GM12875 (cell line): ENCODE measurements at regions not wholly inside any gene's neighbourhood (a gene's known extent, or its start where the extent isn't known, plus 50 kb on each side); places are given as distances from the start of the nearest gene placed in this dataset.

Experiments
- H3K4me3 ChIP-seq: one replicate; pipeline ENCODE4 v1.5.1; 2011; ENCODE audit warnings: low read depth, low read length, control low read depth
- TF ChIP-seq, protein P1 (sequence below): IDR thresholded peaks from 2 replicates; pipeline ENCODE4 v1.5.1; 2011; ENCODE audit warnings: low read depth, mild to moderate bottlenecking, control low read depth, inconsistent platforms, low read length, moderate library complexity, borderline replicate concordance; ENCODE audit not compliant: insufficient read depth

GRCh38 chr2:129713337-129713736 lies 266.1 kb upstream of the RAB6C start:
- TF ChIP-seq, protein P1, sequence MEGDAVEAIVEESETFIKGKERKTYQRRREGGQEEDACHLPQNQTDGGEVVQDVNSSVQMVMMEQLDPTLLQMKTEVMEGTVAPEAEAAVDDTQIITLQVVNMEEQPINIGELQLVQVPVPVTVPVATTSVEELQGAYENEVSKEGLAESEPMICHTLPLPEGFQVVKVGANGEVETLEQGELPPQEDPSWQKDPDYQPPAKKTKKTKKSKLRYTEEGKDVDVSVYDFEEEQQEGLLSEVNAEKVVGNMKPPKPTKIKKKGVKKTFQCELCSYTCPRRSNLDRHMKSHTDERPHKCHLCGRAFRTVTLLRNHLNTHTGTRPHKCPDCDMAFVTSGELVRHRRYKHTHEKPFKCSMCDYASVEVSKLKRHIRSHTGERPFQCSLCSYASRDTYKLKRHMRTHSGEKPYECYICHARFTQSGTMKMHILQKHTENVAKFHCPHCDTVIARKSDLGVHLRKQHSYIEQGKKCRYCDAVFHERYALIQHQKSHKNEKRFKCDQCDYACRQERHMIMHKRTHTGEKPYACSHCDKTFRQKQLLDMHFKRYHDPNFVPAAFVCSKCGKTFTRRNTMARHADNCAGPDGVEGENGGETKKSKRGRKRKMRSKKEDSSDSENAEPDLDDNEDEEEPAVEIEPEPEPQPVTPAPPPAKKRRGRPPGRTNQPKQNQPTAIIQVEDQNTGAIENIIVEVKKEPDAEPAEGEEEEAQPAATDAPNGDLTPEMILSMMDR = no peak
- no peak overlapping the region for H3K4me3 ChIP-seq

DNA sequence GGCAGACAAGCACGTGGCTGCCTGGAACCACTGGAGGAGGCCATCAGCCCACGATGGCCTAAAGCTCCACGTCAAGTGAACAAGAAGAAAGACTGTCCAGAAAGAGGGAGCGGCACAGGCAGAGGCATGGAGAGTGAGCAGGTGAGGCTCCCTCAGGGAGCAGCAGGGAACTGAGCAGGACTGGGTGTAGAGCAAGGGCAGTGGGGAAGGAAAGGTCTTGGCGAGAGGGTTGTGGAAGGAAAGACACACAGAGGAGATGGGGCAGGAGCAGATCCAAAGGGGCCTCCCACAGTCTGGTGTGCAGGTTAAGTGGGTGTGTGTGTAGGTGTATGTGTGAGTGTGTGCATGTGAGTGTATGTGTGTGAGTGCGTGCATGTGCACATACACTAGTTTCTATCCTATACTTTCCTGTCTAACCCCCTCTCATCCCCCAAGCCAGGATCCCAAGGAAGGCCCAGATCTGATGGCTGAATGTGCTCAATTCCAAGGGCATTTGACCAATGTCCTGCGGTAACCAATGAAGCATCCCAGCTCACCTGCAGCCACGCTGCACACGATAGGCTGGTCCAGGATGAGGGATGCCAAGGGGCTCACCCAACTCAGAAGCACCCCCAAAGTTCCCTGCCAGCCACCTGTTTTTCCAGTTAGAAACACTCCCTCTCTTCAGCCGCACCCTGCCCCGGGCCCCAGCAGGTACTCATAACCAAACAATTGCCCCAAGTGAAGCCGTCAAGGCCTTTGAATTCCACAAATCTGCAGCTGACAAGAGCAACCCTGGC lies 262.5 kb upstream of the RAB6C start:
- TF ChIP-seq, protein P1 = no peak

DNA sequence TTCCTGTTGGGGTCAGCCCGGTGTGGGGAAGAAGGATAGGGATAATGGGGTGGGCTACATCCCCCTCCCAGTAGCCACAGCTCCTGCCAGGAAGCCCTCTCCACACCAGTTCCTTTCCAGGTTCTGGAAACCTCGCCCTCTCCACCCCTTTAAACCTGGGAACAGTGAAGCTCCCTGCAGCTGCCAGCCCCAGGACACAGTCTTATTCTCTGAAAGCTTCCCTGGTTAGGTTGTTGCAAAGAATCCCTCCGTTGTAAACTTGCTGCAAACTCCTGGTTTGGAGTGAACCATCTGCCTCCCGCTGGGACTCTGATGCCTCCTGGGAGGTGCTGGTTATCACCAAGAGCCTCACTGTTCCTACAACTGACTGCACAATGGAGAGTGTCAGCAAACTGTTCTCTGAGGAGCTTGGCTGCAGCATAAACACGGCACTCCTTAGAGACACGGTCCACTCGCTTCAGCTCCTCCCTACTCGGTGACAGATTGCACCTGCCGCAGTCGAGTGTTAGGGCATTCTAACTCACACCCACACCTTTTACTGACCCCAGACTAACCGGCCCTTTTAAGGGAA lies 261.8 kb upstream of the RAB6C start:
- TF ChIP-seq, protein P1 = no peak
- H3K4me3 ChIP-seq = no peak overlapping the region

More for the DNA sequence above, 262.5 kb upstream of the RAB6C start:
- no peak overlapping the region for H3K4me3 ChIP-seq

DNA sequence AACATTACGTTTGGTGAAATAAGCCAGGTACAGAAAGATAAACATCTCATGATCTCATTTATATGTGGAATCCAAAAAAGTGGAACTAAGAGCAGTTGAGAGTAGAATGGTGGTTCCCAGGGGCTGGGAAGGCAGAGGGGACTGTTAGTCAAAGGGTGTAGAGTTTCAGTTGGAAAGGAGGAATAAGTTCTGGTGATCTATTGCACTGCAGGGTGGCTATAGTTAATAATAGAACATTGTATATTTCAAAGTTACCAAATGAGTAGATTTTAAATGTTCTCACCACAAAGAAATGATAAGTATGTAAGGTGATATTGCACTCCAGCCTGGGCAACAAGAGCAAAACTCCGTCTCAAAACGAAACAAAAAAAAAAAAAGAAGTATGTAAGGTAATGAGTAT lies 260.1 kb upstream of the RAB6C start:
- TF ChIP-seq, protein P1 = no peak

DNA sequence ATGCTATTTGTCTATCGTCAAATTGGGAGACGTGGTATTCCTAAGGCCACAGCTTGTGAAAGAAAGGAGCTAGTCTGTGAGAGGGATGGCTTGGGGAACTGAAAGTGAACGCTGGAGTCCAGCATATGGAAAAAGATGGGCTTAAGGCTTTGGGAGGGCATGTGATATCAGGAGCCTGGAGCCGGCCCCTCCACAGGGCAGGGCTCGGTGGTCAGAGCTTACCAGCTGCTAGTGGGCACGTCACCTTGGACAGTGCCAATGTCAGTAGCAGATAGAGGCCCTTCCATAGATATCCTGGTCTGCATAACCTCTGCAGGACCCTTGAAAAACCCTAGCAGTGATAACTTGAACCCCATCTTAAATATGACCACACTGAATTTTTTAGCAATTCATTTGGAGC lies 259.1 kb upstream of the RAB6C start:
- no peak overlapping the region for H3K4me3 ChIP-seq
- TF ChIP-seq, protein P1 = no peak

More for the DNA sequence above, 260.1 kb upstream of the RAB6C start:
- H3K4me3 ChIP-seq = no peak overlapping the region

DNA sequence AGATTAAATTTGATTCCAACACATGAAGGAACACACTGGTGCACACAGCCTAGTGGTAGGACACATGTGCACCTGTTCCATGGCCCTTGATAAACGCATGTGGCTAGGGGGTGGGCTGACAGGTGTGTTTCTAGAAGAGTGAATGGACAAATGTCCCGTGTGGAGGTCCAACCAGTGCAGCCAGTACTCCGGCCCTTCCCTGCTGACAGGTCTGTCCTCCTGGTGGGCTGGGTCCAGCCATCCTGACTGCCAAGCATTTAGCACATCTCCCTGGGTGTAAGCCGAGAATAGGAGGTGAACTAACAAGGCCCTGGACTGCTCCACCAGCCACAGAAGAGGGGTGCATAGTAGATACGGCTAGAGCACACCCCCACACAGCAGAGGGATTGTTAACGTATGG lies 258.7 kb upstream of the RAB6C start:
- H3K4me3 ChIP-seq = no peak overlapping the region
- TF ChIP-seq, protein P1 = no peak

DNA sequence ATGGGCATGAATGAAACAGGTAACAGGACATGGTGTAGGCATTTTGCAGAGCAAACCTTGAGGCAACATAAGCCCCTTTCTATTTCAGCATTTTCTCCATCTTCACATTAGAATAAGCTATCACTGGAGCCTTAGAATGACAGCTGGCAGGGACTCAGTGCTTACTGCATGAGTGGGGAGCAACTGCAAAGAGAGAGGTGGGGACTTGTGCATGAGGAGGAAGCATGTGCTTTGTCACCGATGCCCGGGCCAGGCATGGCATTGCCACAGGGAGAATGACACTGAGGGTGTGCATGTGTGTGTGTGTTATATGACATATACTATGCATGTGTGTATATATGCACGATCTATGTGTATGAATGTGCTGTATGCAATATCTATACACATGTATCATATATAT lies 258.2 kb upstream of the RAB6C start:
- TF ChIP-seq, protein P1 = no peak
- H3K4me3 ChIP-seq = no peak overlapping the region
